Right cardiac atrium (tissue), 5 donors: ENCODE measurements at regions not wholly inside any gene's neighbourhood (a gene's known extent, or its start where the extent isn't known, plus 50 kb on each side); places are given as distances from the start of the nearest gene placed in this dataset.

ENCODE experiments used
- ATAC-seq, 2 donors: fragments of 200-7000 bp; cut with Tn5 transposase; one replicate each; pipeline versions ENCODE4 v1.8.0 to v1.9.1; 2020; ENCODE audit warnings: moderate library complexity in 2 of 2, mild to moderate bottlenecking in 1 of 2
- DNase-seq, 3 donors: peaks; one replicate each; pipeline ENCODE4 v3.0.0-alpha.2; 2020
- H3K27ac ChIP-seq: one replicate; pipeline ENCODE4 v1.5.1; 2013; ENCODE audit warnings: mild to moderate bottlenecking, low read length, control low read depth, moderate library complexity
- H3K27me3 ChIP-seq: one replicate; pipeline ENCODE4 v1.6.1; 2013; ENCODE audit not compliant: control insufficient read depth, insufficient read depth
- H3K4me1 ChIP-seq: one replicate; pipeline ENCODE4 v1.6.1; 2013; ENCODE audit warnings: low read length; ENCODE audit not compliant: control insufficient read depth, insufficient read depth
- H3K4me3 ChIP-seq: one replicate; pipeline ENCODE4 v1.5.1; 2013; ENCODE audit warnings: low read length, control low read depth
- H3K9me3 ChIP-seq: one replicate; pipeline ENCODE4 v1.6.1; 2013; ENCODE audit warnings: low read length; ENCODE audit not compliant: control insufficient read depth
- WGBS: extraction: QIAGEN DNeasy Blood & Tissue Kit; methylation state at CpG from one replicate; pipeline ENCODE4 v1.1.7; 2013; 5-methylcytosine and 5-hydroxymethylcytosine counted together
- intact Hi-C, 4 donors: fragments of 100-400 bp; cut with DNase I; formaldehyde crosslinking; loops; one replicate each; pipeline versions ENCODE4 v1.11.0 to v1.14.0; 2022 to 2023
- donor health status: healthy with polysubstance abuse.
- donor health status: DM: no; HTN: yes; CAD: no.
- donor health status: DM: no; HTN: no; CAD: no.
- donor health status: DM: no; HTN: yes; CAD: no; lungs with severe emphysema.
- donor health status: DM: yes; HTN: yes; CAD: no.

DNA sequence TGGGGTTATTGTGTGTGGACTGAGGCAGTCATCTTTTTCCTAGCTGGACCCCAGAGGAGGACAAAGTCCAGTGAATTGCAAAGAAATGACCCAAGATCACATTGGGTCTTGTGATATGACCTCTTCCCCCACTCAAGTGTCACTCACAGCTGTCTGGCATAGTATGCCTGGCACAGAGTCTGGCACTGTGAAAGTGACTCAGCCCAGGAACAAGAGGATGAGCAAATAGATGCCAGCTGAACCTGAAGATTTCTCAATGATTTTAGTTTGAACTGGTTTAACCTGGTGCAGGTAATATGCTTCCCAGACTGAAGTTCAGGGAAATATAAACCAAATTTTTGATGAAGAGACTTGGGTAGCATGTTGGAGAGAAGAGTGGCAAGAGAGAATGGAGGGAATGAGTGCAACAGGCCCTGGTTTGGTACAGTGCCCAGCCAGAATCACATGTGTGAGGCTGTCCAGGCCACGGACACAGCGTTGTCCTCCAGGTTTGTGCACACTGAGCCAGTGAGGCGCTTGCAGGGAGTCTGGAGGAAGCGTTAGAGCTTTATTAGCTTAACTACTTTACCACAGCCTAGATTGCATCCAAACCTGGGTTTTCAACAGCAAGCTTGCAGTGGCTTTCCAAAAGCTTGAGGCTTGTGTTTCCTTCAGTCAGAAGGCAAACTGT lies 332.9 kb downstream of the NUAK1 start:
- Histone ChIP-seq H3K4me3 (no peak overlapping the region), H3K9me3 (no peaks in the 10 kb centered on the region), H3K27ac (no peak overlapping the region), H3K27me3 (no peaks in the 10 kb centered on the region), H3K4me1 (no peaks in the 10 kb centered on the region)
- intact Hi-C loops: no loop called here
- peak in 1 of 2 donors; percentile 43 for ATAC-seq
- DNase-seq: peak in 1 of 3 donors; percentile 50
- 76% methylated on average over 4 of the region's 4 CpGs for WGBS

- Histone ChIP-seq H3K27ac (no peak overlapping the region), H3K9me3 (no peaks in the 10 kb centered on the region), H3K4me3 (no peak overlapping the region), H3K4me1 (no peaks in the 10 kb centered on the region), H3K27me3 (no peaks in the 10 kb centered on the region)
- intact Hi-C loops: no loop called here
- ATAC-seq: no peak
- no peak for DNase-seq
- WGBS: 95% methylated on average over 2 of the region's 2 CpGs
Measured at GRCh38 chr12:105806400-105806770, 332.4 kb downstream of the NUAK1 start.

- ATAC-seq: no peak
- intact Hi-C loops: no loop called here
- no peak for DNase-seq
- no peaks in the 10 kb centered on the region for H3K27me3 ChIP-seq
- no peak overlapping the region for H3K4me3 ChIP-seq
- no peak overlapping the region for H3K27ac ChIP-seq
- no peaks in the 10 kb centered on the region for H3K9me3 ChIP-seq
- 51% methylated on average over 1 of the region's 1 CpG for WGBS
- H3K4me1 ChIP-seq: peaks cover 2% of the 10 kb centered on the region
Measured at GRCh38 chr12:105812366-105812765, 326.4 kb downstream of the NUAK1 start.

DNA sequence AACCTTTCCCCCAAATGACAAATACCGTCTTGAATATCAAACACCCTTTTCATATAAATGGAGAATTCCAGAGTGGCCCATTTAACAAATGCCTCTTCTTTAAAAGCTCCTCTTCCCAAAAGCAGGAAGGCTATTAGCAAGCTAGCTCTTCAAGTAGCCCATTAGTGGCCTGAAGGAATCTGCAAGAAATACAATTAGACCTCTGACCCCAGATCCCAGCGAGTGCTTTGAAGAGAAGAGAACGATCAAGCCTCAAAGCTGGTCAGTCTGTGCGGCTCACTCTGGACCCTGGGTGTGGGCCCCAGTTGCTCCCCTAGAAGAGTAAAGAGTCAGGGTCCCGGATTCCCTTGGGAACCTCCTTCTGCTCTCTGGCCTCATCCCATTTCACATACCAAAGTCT lies 325.6 kb downstream of the NUAK1 start:
- Histone ChIP-seq H3K27ac (no peak overlapping the region), H3K4me3 (no peak overlapping the region), H3K9me3 (no peaks in the 10 kb centered on the region), H3K27me3 (no peaks in the 10 kb centered on the region), H3K4me1 (peaks cover 2% of the 10 kb centered on the region)
- intact Hi-C loops: no loop called here
- no peak for DNase-seq
- 82% methylated on average over 5 of the region's 5 CpGs for WGBS
- no peak for ATAC-seq

GRCh38 chr12:105814283-105814682 lies 324.5 kb downstream of the NUAK1 start:
- no peak overlapping the region for H3K4me3 ChIP-seq
- 79% methylated on average over 4 of the region's 4 CpGs for WGBS
- no peak overlapping the region for H3K27ac ChIP-seq
- H3K4me1 ChIP-seq: peaks cover 2% of the 10 kb centered on the region
- ATAC-seq (no peak), DNase-seq (no peak)
- intact Hi-C loops: no loop called here
- H3K27me3 ChIP-seq: no peaks in the 10 kb centered on the region
- no peaks in the 10 kb centered on the region for H3K9me3 ChIP-seq

- DNase-seq: no peak
- Histone ChIP-seq H3K4me1 (peaks cover 16% of the 10 kb centered on the region), H3K9me3 (no peaks in the 10 kb centered on the region), H3K4me3 (no peak overlapping the region), H3K27ac (no peak overlapping the region), H3K27me3 (no peaks in the 10 kb centered on the region)
- 83% methylated on average over 2 of the region's 2 CpGs for WGBS
- no peak for ATAC-seq
- intact Hi-C loops: loop anchor here in 1 of 4 donors (5.0 kb wide), 1 partner anchor 318 kb away; the partner anchor contains the start of gene NUAK1
Measured at GRCh38 chr12:105819549-105819948, 319.2 kb downstream of the NUAK1 start.

- DNase-seq (peak in 2 of 3 donors; percentile 29 to 51), ATAC-seq (peak; percentile 81 to 86)
- intact Hi-C loops: no loop called here
- H3K4me1 ChIP-seq: peaks cover 16% of the 10 kb centered on the region
- peak overlapping the region; percentile 83 for H3K27ac ChIP-seq
- no peaks in the 10 kb centered on the region for H3K27me3 ChIP-seq
- WGBS: 30% methylated on average over 5 of the region's 5 CpGs
- no peaks in the 10 kb centered on the region for H3K9me3 ChIP-seq
- H3K4me3 ChIP-seq: no peak overlapping the region
Measured at GRCh38 chr12:105820429-105821125, 318.2 kb downstream of the NUAK1 start.

DNA sequence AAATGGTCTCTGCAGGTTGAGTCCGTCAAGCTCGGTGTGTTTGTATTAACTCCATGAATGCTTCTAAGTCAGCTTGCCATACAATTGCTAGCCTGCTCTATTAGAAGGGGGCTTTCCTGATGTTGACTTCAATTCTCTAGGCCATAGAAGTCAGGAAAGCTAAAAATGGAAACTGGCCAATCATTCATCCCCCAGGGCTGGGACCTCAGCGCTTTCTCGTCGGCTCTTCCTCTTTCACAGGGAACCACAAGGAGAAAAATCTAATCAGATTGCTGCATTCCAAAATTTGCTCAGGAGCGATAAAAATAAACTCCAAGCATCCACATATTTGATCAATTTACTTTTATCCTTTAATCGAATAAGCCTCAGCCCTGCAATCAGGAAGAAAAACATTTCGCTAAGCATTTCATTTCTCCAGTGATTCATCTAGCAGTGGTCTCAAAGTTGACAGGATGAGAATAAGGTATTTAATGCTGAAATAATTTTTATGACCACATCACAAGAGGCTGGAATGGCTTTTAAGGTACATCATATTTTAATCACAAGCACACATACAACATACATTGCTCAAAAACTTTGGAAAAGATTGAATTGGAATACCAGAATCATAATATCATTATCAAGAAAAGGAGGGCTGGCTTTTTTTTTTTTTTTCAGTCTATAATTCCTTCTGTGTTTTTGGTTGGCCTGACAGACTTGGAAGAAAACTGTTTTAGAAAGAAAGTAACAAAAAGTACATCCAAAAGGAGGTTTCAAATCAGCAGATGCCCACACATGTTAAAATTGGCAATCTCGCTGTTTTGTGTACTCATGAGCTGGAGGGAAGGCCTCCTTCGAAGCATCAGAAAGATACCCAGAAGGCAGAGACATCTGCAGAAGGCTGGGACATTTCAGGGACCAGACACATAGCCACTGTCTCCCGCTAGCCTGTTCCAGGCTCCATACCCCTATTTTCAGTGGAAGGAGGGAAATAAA lies 316.3 kb downstream of the NUAK1 start:
- intact Hi-C loops: no loop called here
- DNase-seq (no peak), ATAC-seq (no peak)
- Histone ChIP-seq H3K4me3 (no peak overlapping the region), H3K27me3 (no peaks in the 10 kb centered on the region), H3K4me1 (peaks cover 16% of the 10 kb centered on the region), H3K27ac (no peak overlapping the region), H3K9me3 (no peaks in the 10 kb centered on the region)
- 62% methylated on average over 11 of the region's 11 CpGs for WGBS

DNA sequence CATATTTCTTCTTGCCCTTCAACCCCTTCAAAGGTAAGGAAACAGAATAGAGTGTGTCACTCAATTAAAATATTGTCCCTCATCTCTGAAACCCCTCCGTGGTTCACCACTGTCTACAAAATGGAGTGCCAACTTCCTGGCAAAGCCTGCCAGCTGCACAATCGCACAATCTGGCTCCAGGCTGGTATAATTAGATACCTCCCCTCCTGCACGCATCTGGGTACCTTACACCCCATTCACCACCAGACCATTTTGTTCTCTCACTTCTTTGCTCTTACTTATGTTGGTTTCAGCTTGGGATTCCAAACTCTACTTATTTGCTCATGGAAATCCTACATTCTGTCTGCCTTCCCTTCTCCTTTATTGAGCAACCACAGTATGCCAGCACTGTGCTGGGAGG lies 314.9 kb downstream of the NUAK1 start:
- Histone ChIP-seq H3K27ac (no peak overlapping the region), H3K27me3 (no peaks in the 10 kb centered on the region), H3K4me3 (no peak overlapping the region), H3K9me3 (no peaks in the 10 kb centered on the region), H3K4me1 (peaks cover 16% of the 10 kb centered on the region)
- DNase-seq: no peak
- no peak for ATAC-seq
- 85% methylated on average over 3 of the region's 3 CpGs for WGBS
- intact Hi-C loops: no loop called here

DNA sequence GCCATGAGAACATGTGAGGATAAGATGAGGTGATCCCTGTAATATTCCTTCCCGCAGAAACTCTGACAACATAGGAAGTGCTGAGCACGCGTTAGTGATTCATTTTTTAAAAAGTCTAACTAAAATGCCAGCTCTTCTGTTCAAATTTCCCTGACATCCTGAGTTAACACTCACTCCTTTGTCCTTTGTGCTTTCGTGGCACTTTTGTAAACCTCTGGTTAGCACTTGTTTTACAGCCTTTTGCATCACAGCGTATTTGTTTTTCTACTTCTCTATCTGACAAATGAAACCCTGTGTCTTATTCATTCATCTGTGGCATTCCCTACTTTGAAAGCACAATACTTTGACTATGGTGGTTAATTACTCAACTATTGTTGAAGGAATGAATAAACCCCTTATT lies 313.6 kb downstream of the NUAK1 start:
- H3K4me1 ChIP-seq: peaks cover 15% of the 10 kb centered on the region
- H3K27me3 ChIP-seq: no peaks in the 10 kb centered on the region
- 76% methylated on average over 5 of the region's 5 CpGs for WGBS
- intact Hi-C loops: no loop called here
- DNase-seq (no peak), ATAC-seq (no peak)
- no peak overlapping the region for H3K4me3 ChIP-seq
- no peak overlapping the region for H3K27ac ChIP-seq
- H3K9me3 ChIP-seq: no peaks in the 10 kb centered on the region

GRCh38 chr12:105831372-105831771 lies 307.4 kb downstream of the NUAK1 start:
- Histone ChIP-seq H3K27me3 (no peaks in the 10 kb centered on the region), H3K4me1 (no peaks in the 10 kb centered on the region), H3K4me3 (no peak overlapping the region), H3K27ac (no peak overlapping the region), H3K9me3 (no peaks in the 10 kb centered on the region)
- ATAC-seq (no peak), DNase-seq (no peak)
- 95% methylated on average over 3 of the region's 3 CpGs for WGBS
- intact Hi-C loops: no loop called here
